ENCODE measurements at regions not wholly inside any gene's neighbourhood (a gene's known extent, or its start where the extent isn't known, plus 50 kb on each side); places are given as distances from the start of the nearest gene placed in this dataset.

GRCh38 chr6:16973051-16973450, 128.8 kb upstream of the STMND1 start:
- TF ChIP-seq CTCF (conservative IDR thresholded peaks at IDR 0.05) (no peak), ZFX (IDR thresholded peaks at IDR 0.05) (no peak)
